ENCODE measurements at regions not wholly inside any gene's neighbourhood (a gene's known extent, or its start where the extent isn't known, plus 50 kb on each side); places are given as distances from the start of the nearest gene placed in this dataset.

- TF ChIP-seq CTCF (IDR thresholded peaks at IDR 0.05) (no peak), POLR2A (IDR thresholded peaks at IDR 0.05) (no peak)
Measured at GRCh38 chr6:804771-805170, 111.8 kb upstream of the EXOC2 start.
